B cell (primary cell): ENCODE measurements at regions not wholly inside any gene's neighbourhood (a gene's known extent, or its start where the extent isn't known, plus 50 kb on each side); places are given as distances from the start of the nearest gene placed in this dataset.

Experiments used
- ATAC-seq: fragments of 200-7000 bp; cut with Tn5 transposase; one replicate; pipeline ENCODE4 v1.10.0; 2021; ENCODE audit warnings: low read depth, mild to moderate bottlenecking, moderate number of reproducible peaks, moderate library complexity
- CTCF ChIA-PET: fragments of 350-600 bp; sonication (Branson Sonifier 250); formaldehyde crosslinking; loops from one replicate; lab custom pipeline; 2021; ENCODE audit warnings: antibody characterized with exemption, inconsistent platforms; lab: Charles Lee
- POLR2A ChIA-PET: fragments of 350-600 bp; sonication (Branson Sonifier 250); formaldehyde crosslinking; loops from one replicate; lab custom pipeline; 2021; ENCODE audit warnings: antibody characterized with exemption; lab: Charles Lee
- DNase-seq: peaks from one replicate; pipeline ENCODE4 v3.0.0; 2013
- H2AFZ ChIP-seq: 2 replicates; pipeline ENCODE4 v1.6.1; 2012; ENCODE audit warnings: mild to moderate bottlenecking, low read depth, low read length; ENCODE audit not compliant: insufficient read depth, poor library complexity, severe bottlenecking
- H3K27ac ChIP-seq, 2 donors: 1 replicate in 1 of 2; 2 replicates in 1 of 2; pipeline ENCODE4 v1.5.1; 2012 to 2013; ENCODE audit warnings: low read length in 2 of 2, mild to moderate bottlenecking in 2 of 2, moderate library complexity in 1 of 2
- H3K27me3 ChIP-seq, 4 experiments: fragments of 200-600 bp in 1 of 4; sonication (generic) in 1 of 4; replicated peaks in 1 of 4; 1 replicate in 2 of 4; 2 replicates in 2 of 4; pipeline versions ENCODE4 v1.6.1 to v1.7.0; 2013 to 2016; ENCODE audit warnings: low read length in 3 of 4, mild to moderate bottlenecking in 2 of 4, mixed read lengths in 1 of 4, moderate library complexity in 1 of 4; ENCODE audit not compliant: insufficient read depth in 4 of 4, control insufficient read depth in 3 of 4; ENCODE audit errors: control extremely low read depth in 1 of 4
- H3K36me3 ChIP-seq, 2 experiments: replicated peaks in 1 of 2; 1 replicate in 1 of 2; 2 replicates in 1 of 2; pipeline versions ENCODE4 v1.6.1 to v1.7.1; 2013; ENCODE audit warnings: low read length in 1 of 2; ENCODE audit not compliant: insufficient read depth in 2 of 2, control insufficient read depth in 1 of 2; ENCODE audit errors: control extremely low read depth in 1 of 2, extremely low read depth in 1 of 2
- H3K4me1 ChIP-seq, 2 donors: fragments of 200-600 bp in 1 of 2; sonication (generic) in 1 of 2; 1 replicate in 1 of 2; 2 replicates in 1 of 2; pipeline versions ENCODE4 v1.5.1 to v1.6.1; 2013 to 2017; ENCODE audit warnings: low read length in 2 of 2; ENCODE audit not compliant: control insufficient read depth in 2 of 2, insufficient read depth in 2 of 2
- H3K4me2 ChIP-seq: replicated peaks from 2 replicates; pipeline ENCODE3; 2012; ENCODE audit warnings: mild to moderate bottlenecking, low read depth, low read length; ENCODE audit not compliant: poor library complexity, severe bottlenecking
- H3K4me3 ChIP-seq, 5 experiments: fragments of 200-600 bp in 1 of 5; sonication (generic) in 1 of 5; 1 replicate in 3 of 5; 2 replicates in 2 of 5; pipeline versions ENCODE4 v1.5.1 to v1.7.0; 2011 to 2016; ENCODE audit warnings: low read length in 4 of 5, mild to moderate bottlenecking in 4 of 5, low read depth in 2 of 5, control low read depth in 1 of 5, moderate library complexity in 1 of 5; ENCODE audit not compliant: insufficient read depth in 1 of 5; ENCODE audit errors: control extremely low read depth in 1 of 5, extremely low read depth in 1 of 5
- H3K79me2 ChIP-seq: fragments of 200-600 bp; sonication (generic); one replicate; pipeline ENCODE4 v1.6.0; 2016; ENCODE audit warnings: low read length; ENCODE audit not compliant: control insufficient read depth, insufficient read depth
- H3K9ac ChIP-seq: fragments of 200-600 bp; sonication (generic); 2 replicates; pipeline ENCODE4 v1.6.1; 2017; ENCODE audit warnings: mild to moderate bottlenecking, low read length, moderate library complexity
- H3K9me3 ChIP-seq, 3 donors: one replicate each; pipeline versions ENCODE4 v1.6.1 to v1.7.1; 2013; ENCODE audit warnings: low read length in 2 of 3; ENCODE audit not compliant: control insufficient read depth in 2 of 3, insufficient read depth in 1 of 3; ENCODE audit errors: control extremely low read depth in 1 of 3
- H4K20me1 ChIP-seq: 2 replicates; pipeline ENCODE4 v1.6.0; 2012; ENCODE audit warnings: mild to moderate bottlenecking, low read length; ENCODE audit not compliant: insufficient read depth, control insufficient read depth, poor library complexity, severe bottlenecking
- H3K27ac Mint-ChIP-seq: one replicate; pipeline ENCODE4 v1.8.0; 2021; ENCODE audit warnings: mixed read lengths
- H3K27me3 Mint-ChIP-seq: one replicate; pipeline ENCODE4 v1.8.0; 2021; ENCODE audit warnings: mixed read lengths
- H3K4me1 Mint-ChIP-seq: one replicate; pipeline ENCODE4 v1.8.0; 2021; ENCODE audit warnings: mixed read lengths
- H3K4me3 Mint-ChIP-seq: one replicate; pipeline ENCODE4 v1.8.0; 2021; ENCODE audit warnings: mixed read lengths
- H3K9me3 Mint-ChIP-seq: one replicate; pipeline ENCODE4 v1.8.0; 2022; ENCODE audit warnings: mixed read lengths; ENCODE audit not compliant: insufficient read depth
- CTCF ChIP-seq: fragments of 200-600 bp; IDR thresholded peaks from one replicate; pipeline ENCODE4 v1.8.0; 2022; ENCODE audit warnings: antibody characterized with exemption, mild to moderate bottlenecking
- EZH2 ChIP-seq: IDR thresholded peaks from 2 replicates; pipeline ENCODE4 v1.6.1; 2012; ENCODE audit warnings: borderline replicate concordance, low read depth, mild to moderate bottlenecking, moderate library complexity, low read length; ENCODE audit not compliant: insufficient read depth, poor library complexity, severe bottlenecking
- WGBS: methylation state at CpG from one replicate; pipeline ENCODE4 v1.1.5; 2013; ENCODE audit warnings: missing lambda C conversion rate; ENCODE audit not compliant: insufficient coverage; 5-methylcytosine and 5-hydroxymethylcytosine counted together
- intact Hi-C: fragments of 100-400 bp; cut with micrococcal nuclease; formaldehyde crosslinking; loops from one replicate; pipeline ENCODE4 v1.10.0; 2022

- H3K79me2 ChIP-seq: no peaks in the 10 kb centered on the region
- intact Hi-C loops: no loop called here
- ChIA-PET CTCF (no interaction called here), POLR2A (no interaction called here)
- no peak overlapping the region for H3K4me3 ChIP-seq
- ATAC-seq (no peak), DNase-seq (no peak)
- H3K4me1 ChIP-seq: no peaks in the 10 kb centered on the region
- H3K27ac ChIP-seq: no peak overlapping the region
- Mint-ChIP-seq H3K9me3 (peaks cover 2% of the 10 kb centered on the region), H3K27ac (no peak overlapping the region), H3K27me3 (no peaks in the 10 kb centered on the region), H3K4me3 (no peak overlapping the region), H3K4me1 (no peaks in the 10 kb centered on the region)
- no peaks in the 10 kb centered on the region for H3K27me3 ChIP-seq
- peaks cover 0 to 6% (median 0%) of the 10 kb centered on the region in 3 donors for H3K9me3 ChIP-seq
- no CpG with 5 or more reads among the region's 1 CpG for WGBS
- no peak overlapping the region for H2AFZ ChIP-seq
- no peak for TF ChIP-seq EZH2
- TF ChIP-seq CTCF: no peak
- no peaks in the 10 kb centered on the region for H3K36me3 ChIP-seq
- H3K9ac ChIP-seq: no peak overlapping the region
- no peak overlapping the region for H3K4me2 ChIP-seq
- no peaks in the 10 kb centered on the region for H4K20me1 ChIP-seq
Observed at GRCh38 chr10:83332690-83333089, 806.6 kb upstream of the GHITM start.

GRCh38 chr10:83333566-83333965, 805.7 kb upstream of the GHITM start:
- no peaks in the 10 kb centered on the region for H4K20me1 ChIP-seq
- Mint-ChIP-seq H3K4me1 (no peaks in the 10 kb centered on the region), H3K27ac (no peak overlapping the region), H3K27me3 (no peaks in the 10 kb centered on the region), H3K9me3 (peaks cover 2% of the 10 kb centered on the region), H3K4me3 (no peak overlapping the region)
- H3K9ac ChIP-seq: no peak overlapping the region
- H3K4me2 ChIP-seq: no peak overlapping the region
- H3K9me3 ChIP-seq: peaks cover 0 to 3% (median 0%) of the 10 kb centered on the region in 3 donors
- no peak for DNase-seq
- H3K27me3 ChIP-seq: no peaks in the 10 kb centered on the region
- TF ChIP-seq EZH2: no peak
- no peak for TF ChIP-seq CTCF
- H2AFZ ChIP-seq: no peak overlapping the region
- CTCF ChIA-PET: no interaction called here
- intact Hi-C loops: no loop called here
- H3K27ac ChIP-seq: no peak overlapping the region
- no peaks in the 10 kb centered on the region for H3K36me3 ChIP-seq
- POLR2A ChIA-PET: no interaction called here
- no peaks in the 10 kb centered on the region for H3K4me1 ChIP-seq
- no peak for ATAC-seq
- no peak overlapping the region for H3K4me3 ChIP-seq
- H3K79me2 ChIP-seq: no peaks in the 10 kb centered on the region
